ENCODE measurements at regions not wholly inside any gene's neighbourhood (a gene's known extent, or its start where the extent isn't known, plus 50 kb on each side); places are given as distances from the start of the nearest gene placed in this dataset.

DNA sequence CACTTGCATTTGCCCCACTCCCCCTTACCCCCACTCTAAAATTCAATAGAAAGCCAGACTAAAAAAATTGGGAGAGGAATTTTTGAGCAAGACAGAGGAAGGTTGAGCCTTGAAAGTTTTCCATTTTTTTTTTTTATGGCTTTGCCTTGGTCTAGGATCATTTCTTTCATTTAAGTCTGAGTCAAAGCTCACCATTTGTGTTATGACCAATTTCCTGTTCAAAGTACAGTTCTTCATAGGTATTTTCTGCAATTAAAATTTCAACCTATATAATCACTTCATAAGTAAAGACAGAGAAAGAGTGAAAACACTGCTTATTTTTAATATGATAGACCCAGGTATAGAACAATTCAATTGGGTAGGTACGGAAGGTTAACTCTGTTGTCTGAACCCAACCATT lies 436.6 kb upstream of the ADGRL2 start:
- TF ChIP-seq CTCF (conservative IDR thresholded peaks at IDR 0.05), result no peak
- Mint-ChIP-seq H3K27me3 (ENCODE audit: low read depth) (no peaks in the 10 kb centered on the region), H3K4me1 (peaks cover 14% of the 10 kb centered on the region), H3K4me3 (no peak overlapping the region), H3K9me3 (peaks cover 7% of the 10 kb centered on the region), H3K36me3 (ENCODE audit: low read depth) (peaks cover 5% of the 10 kb centered on the region), H3K27ac (ENCODE audit: unreplicated experiment) (no peak overlapping the region)
- DNase-seq (ENCODE audit: low read depth, low spot score), result no peak

DNA sequence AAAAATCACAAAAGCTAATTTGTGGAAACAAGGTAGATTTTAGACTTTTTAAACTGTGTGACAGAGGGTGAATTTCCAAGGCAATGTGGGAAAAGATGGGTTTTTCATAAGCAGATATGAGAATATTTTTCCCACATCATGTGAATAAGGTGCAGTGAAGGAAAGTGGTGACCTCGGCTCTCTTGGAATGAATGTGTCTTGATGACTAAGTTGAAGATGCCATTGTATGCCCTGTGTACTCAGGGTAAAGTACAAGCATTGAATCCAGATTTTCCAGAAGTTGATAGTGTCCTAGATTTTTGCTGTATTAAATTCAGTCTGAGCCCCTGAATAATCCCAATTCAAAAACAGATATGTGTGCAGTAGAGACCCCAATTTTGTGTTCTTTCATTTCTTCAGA lies 442.6 kb upstream of the ADGRL2 start:
- Mint-ChIP-seq H3K9me3 (peaks cover 3% of the 10 kb centered on the region), H3K4me3 (no peak overlapping the region), H3K27me3 (ENCODE audit: low read depth) (no peaks in the 10 kb centered on the region), H3K36me3 (ENCODE audit: low read depth) (peaks cover 3% of the 10 kb centered on the region), H3K4me1 (peaks cover 4% of the 10 kb centered on the region), H3K27ac (ENCODE audit: unreplicated experiment) (no peak overlapping the region)
- no peak for TF ChIP-seq CTCF (conservative IDR thresholded peaks at IDR 0.05)
- DNase-seq (ENCODE audit: low read depth, low spot score), result no peak

- Mint-ChIP-seq H3K9me3 (no peaks in the 10 kb centered on the region), H3K27me3 (ENCODE audit: low read depth) (no peaks in the 10 kb centered on the region), H3K36me3 (ENCODE audit: low read depth) (peaks cover 3% of the 10 kb centered on the region), H3K4me1 (peaks cover 22% of the 10 kb centered on the region), H3K27ac (ENCODE audit: unreplicated experiment) (no peak overlapping the region), H3K4me3 (no peak overlapping the region)
- DNase-seq (ENCODE audit: low read depth, low spot score), result no peak
- TF ChIP-seq CTCF (conservative IDR thresholded peaks at IDR 0.05), result no peak
Observed at GRCh38 chr1:81351864-81352263, 448.9 kb upstream of the ADGRL2 start.

GRCh38 chr1:81349194-81349965 lies 451.4 kb upstream of the ADGRL2 start:
- DNase-seq (ENCODE audit: low read depth, low spot score), result no peak
- no peak overlapping the region for H3K27ac Mint-ChIP-seq (ENCODE audit: unreplicated experiment)

DNA sequence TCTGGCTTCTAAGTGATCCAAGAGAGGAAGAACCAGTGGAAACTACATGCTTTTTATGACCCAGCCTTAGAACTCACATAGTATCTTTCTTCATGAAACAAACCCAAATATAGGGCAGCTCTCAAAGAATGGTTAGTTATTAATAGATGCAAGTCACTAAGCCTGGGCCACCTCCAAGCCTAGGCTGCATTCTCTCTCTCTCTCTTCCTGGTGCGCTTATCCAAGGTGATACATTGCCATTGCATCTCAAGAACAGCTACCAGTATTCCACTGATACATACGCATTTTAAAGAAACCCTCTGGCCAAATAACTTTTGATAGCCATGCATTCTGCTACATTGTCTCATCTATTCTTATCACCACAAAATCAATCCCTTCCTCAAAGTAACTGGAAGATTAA lies 455.6 kb upstream of the ADGRL2 start:
- no peak for DNase-seq (ENCODE audit: low read depth, low spot score)
- Mint-ChIP-seq H3K36me3 (ENCODE audit: low read depth) (no peaks in the 10 kb centered on the region), H3K4me3 (no peak overlapping the region), H3K4me1 (peaks cover 28% of the 10 kb centered on the region), H3K9me3 (peaks cover 3% of the 10 kb centered on the region), H3K27me3 (ENCODE audit: low read depth) (no peaks in the 10 kb centered on the region), H3K27ac (ENCODE audit: unreplicated experiment) (no peak overlapping the region)
- TF ChIP-seq CTCF (conservative IDR thresholded peaks at IDR 0.05), result no peak

More at GRCh38 chr1:81349194-81349965, 451.4 kb upstream of the ADGRL2 start:
- no peak for TF ChIP-seq CTCF (conservative IDR thresholded peaks at IDR 0.05)
- H3K4me3 Mint-ChIP-seq, result no peak overlapping the region
- peaks cover 3% of the 10 kb centered on the region for H3K9me3 Mint-ChIP-seq
- no peaks in the 10 kb centered on the region for H3K36me3 Mint-ChIP-seq (ENCODE audit: low read depth)
- peaks cover 22% of the 10 kb centered on the region for H3K4me1 Mint-ChIP-seq
- H3K27me3 Mint-ChIP-seq (ENCODE audit: low read depth), result no peaks in the 10 kb centered on the region
